OCI-LY1 (cell line): ENCODE measurements at regions not wholly inside any gene's neighbourhood (a gene's known extent, or its start where the extent isn't known, plus 50 kb on each side); places are given as distances from the start of the nearest gene placed in this dataset.

Experiments used
- H2AFZ ChIP-seq: fragments of 200-600 bp; sonication (generic), shearing (Covaris generic); 2 replicates; pipeline ENCODE4 v1.6.0; 2014; ENCODE audit warnings: antibody characterized with exemption, mild to moderate bottlenecking, low read length
- H3F3A ChIP-seq: fragments of 200-600 bp; sonication (generic), shearing (Covaris generic); 2 replicates; pipeline ENCODE4 v1.6.0; 2014; ENCODE audit warnings: mild to moderate bottlenecking, antibody characterized with exemption, low read length, moderate library complexity; ENCODE audit not compliant: insufficient read depth
- H3K27ac ChIP-seq: fragments of 200-600 bp; sonication (generic); 2 replicates; pipeline ENCODE4 v1.5.1; 2014; ENCODE audit warnings: low read length, mixed run types, mild to moderate bottlenecking, low read depth; ENCODE audit not compliant: poor library complexity, severe bottlenecking
- H3K27me3 ChIP-seq: fragments of 200-600 bp; sonication (generic); 2 replicates; pipeline ENCODE4 v1.6.0; 2014; ENCODE audit warnings: antibody characterized with exemption, mild to moderate bottlenecking, low read length, moderate library complexity; ENCODE audit not compliant: insufficient read depth
- H3K36me3 ChIP-seq: fragments of 200-600 bp; sonication (generic); 2 replicates; pipeline ENCODE4 v1.6.1; 2014; ENCODE audit warnings: mild to moderate bottlenecking, antibody characterized with exemption, low read length, moderate library complexity, mixed read lengths; ENCODE audit not compliant: insufficient read depth
- H3K4me1 ChIP-seq: fragments of 200-600 bp; sonication (generic); 2 replicates; pipeline ENCODE4 v1.5.1; 2014; ENCODE audit warnings: mild to moderate bottlenecking, low read length, moderate library complexity; ENCODE audit not compliant: insufficient read depth, severe bottlenecking
- H3K4me2 ChIP-seq: fragments of 200-600 bp; sonication (generic), shearing (Covaris generic); 2 replicates; pipeline ENCODE4 v1.6.1; 2014; ENCODE audit warnings: low read length
- H3K4me3 ChIP-seq: fragments of 200-600 bp; sonication (generic); 2 replicates; pipeline ENCODE4 v1.5.1; 2014; ENCODE audit warnings: low read length, low read depth, mild to moderate bottlenecking, mixed read lengths; ENCODE audit not compliant: poor library complexity, severe bottlenecking
- H3K79me2 ChIP-seq: fragments of 200-600 bp; shearing (Covaris generic); 2 replicates; pipeline ENCODE4 v1.6.1; 2016; ENCODE audit warnings: mixed run types, low read length, mixed read lengths; ENCODE audit not compliant: insufficient read depth
- H3K9ac ChIP-seq: fragments of 200-600 bp; sonication (generic), shearing (Covaris generic); 2 replicates; pipeline ENCODE4 v1.6.1; 2014; ENCODE audit warnings: mild to moderate bottlenecking, low read length, mixed read lengths
- H3K9me2 ChIP-seq: fragments of 200-600 bp; sonication (generic), shearing (Covaris generic); 2 replicates; pipeline ENCODE4 v1.6.1; 2014; ENCODE audit warnings: low read depth, mild to moderate bottlenecking, low read length, mixed read lengths
- H3K9me3 ChIP-seq: fragments of 200-600 bp; shearing (Covaris generic); 2 replicates; pipeline ENCODE4 v1.6.1; 2014; ENCODE audit warnings: low read length, mixed read lengths
- H4K20me1 ChIP-seq: fragments of 200-600 bp; sonication (generic), shearing (Covaris generic); 2 replicates; pipeline ENCODE4 v1.6.0; 2016; ENCODE audit warnings: mild to moderate bottlenecking, low read length; ENCODE audit not compliant: insufficient read depth
- EZH2 ChIP-seq: fragments of 200-600 bp; sonication (generic), shearing (Covaris generic); IDR thresholded peaks from 2 replicates; pipeline ENCODE4 v1.8.0; 2017; ENCODE audit warnings: borderline replicate concordance, mixed run types, mild to moderate bottlenecking, antibody characterized with exemption, low read length, moderate library complexity, mixed read lengths
- TF ChIP-seq, protein P1 (sequence below): fragments of 200-600 bp; sonication (generic), shearing (Covaris generic); IDR thresholded peaks from 2 replicates; pipeline ENCODE4 v1.5.1; 2017; ENCODE audit warnings: mild to moderate bottlenecking, antibody characterized with exemption, low read length, moderate library complexity, mixed read lengths

DNA sequence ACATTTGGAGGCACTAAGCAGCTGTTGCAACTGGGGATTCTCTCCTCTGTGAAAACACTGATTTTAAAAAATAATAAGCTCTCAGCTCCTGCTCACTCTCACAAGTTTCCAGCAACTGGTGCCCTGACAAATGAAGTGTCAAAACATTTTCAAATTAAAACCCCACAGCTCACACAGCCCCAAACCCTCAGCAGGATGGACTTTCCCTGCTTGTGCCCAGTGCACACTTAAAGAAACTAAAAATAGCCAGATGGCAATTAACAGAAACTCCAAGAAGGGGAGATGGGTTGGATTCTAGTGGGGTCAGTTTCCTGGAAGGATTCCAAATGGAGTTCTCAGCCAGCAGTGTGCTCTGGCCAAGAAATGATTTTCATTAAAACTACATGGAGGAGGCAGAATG lies 163.0 kb upstream of the PUM3 start:
- H3K79me2 ChIP-seq, result no peaks in the 10 kb centered on the region
- no peaks in the 10 kb centered on the region for H3K9me2 ChIP-seq

DNA sequence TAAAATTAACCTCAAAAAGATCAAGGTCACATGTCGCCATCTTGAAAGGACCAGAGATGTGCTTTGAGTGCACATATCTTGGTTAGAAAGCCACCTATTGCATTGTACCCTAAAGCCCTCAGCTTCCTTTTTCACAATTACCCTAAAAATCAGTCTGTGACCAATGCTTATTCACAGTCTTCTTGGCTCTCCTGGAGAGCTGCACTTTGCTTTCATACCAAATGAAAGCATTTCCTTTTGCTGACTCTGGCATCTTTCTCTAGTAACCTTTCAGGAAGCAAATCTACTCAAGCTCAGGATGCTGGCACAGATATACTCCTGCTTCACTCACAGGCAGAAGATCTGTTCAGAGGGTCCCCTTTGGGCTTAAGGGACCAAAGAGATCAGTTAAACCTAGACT lies 160.7 kb upstream of the PUM3 start:
- Histone ChIP-seq H3K9me3 (no peaks in the 10 kb centered on the region), H3K9ac (no peak overlapping the region), H3K4me1 (no peaks in the 10 kb centered on the region), H3K79me2 (no peaks in the 10 kb centered on the region), H3F3A (no peaks in the 10 kb centered on the region), H3K27me3 (no peaks in the 10 kb centered on the region), H3K9me2 (no peaks in the 10 kb centered on the region), H4K20me1 (no peaks in the 10 kb centered on the region), H2AFZ (no peak overlapping the region), H3K4me3 (no peak overlapping the region), H3K27ac (no peak overlapping the region), H3K36me3 (no peaks in the 10 kb centered on the region), H3K4me2 (no peak overlapping the region)
- TF ChIP-seq, protein P1, sequence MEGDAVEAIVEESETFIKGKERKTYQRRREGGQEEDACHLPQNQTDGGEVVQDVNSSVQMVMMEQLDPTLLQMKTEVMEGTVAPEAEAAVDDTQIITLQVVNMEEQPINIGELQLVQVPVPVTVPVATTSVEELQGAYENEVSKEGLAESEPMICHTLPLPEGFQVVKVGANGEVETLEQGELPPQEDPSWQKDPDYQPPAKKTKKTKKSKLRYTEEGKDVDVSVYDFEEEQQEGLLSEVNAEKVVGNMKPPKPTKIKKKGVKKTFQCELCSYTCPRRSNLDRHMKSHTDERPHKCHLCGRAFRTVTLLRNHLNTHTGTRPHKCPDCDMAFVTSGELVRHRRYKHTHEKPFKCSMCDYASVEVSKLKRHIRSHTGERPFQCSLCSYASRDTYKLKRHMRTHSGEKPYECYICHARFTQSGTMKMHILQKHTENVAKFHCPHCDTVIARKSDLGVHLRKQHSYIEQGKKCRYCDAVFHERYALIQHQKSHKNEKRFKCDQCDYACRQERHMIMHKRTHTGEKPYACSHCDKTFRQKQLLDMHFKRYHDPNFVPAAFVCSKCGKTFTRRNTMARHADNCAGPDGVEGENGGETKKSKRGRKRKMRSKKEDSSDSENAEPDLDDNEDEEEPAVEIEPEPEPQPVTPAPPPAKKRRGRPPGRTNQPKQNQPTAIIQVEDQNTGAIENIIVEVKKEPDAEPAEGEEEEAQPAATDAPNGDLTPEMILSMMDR, result no peak
- TF ChIP-seq EZH2, result no peak

More for the DNA sequence above, 163.0 kb upstream of the PUM3 start:
- H3K36me3 ChIP-seq, result no peaks in the 10 kb centered on the region
- H3F3A ChIP-seq, result no peaks in the 10 kb centered on the region
- no peak overlapping the region for H2AFZ ChIP-seq
- no peaks in the 10 kb centered on the region for H3K4me1 ChIP-seq
- no peaks in the 10 kb centered on the region for H3K27me3 ChIP-seq
- H3K4me2 ChIP-seq, result no peak overlapping the region
- H3K4me3 ChIP-seq, result no peak overlapping the region
- no peaks in the 10 kb centered on the region for H3K9me3 ChIP-seq
- no peak overlapping the region for H3K27ac ChIP-seq
- H3K9ac ChIP-seq, result no peak overlapping the region
- H4K20me1 ChIP-seq, result no peaks in the 10 kb centered on the region
- TF ChIP-seq EZH2, result no peak
- TF ChIP-seq, protein P1, result no peak

DNA sequence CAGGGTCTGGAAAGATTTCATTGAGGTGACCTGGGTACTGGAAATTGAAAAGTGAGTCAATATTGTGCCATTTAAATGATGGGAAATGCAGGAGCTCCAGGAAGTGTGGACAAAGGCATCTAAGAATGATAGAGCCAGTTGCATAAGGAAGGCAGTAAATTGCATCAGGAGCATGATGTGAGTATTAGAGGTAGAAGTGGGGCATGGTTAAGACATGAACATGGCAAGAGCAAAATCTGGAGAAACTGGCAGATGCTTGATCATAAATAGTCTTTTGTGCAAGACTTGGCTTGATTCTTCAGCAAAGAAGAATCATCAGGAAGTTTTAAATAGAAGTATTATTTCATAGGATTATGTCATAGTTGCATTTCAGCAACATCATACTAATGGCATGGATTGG lies 157.4 kb upstream of the PUM3 start:
- no peaks in the 10 kb centered on the region for H3F3A ChIP-seq
- H3K4me3 ChIP-seq, result no peak overlapping the region
- TF ChIP-seq, protein P1, result no peak
- no peak for TF ChIP-seq EZH2
- H3K9me3 ChIP-seq, result no peaks in the 10 kb centered on the region
- no peak overlapping the region for H3K9ac ChIP-seq
- no peaks in the 10 kb centered on the region for H3K4me1 ChIP-seq
- H3K27ac ChIP-seq, result no peak overlapping the region
- no peaks in the 10 kb centered on the region for H3K27me3 ChIP-seq
- H3K9me2 ChIP-seq, result no peaks in the 10 kb centered on the region
- H3K36me3 ChIP-seq, result no peaks in the 10 kb centered on the region
- H4K20me1 ChIP-seq, result no peaks in the 10 kb centered on the region
- H3K4me2 ChIP-seq, result no peak overlapping the region
- H3K79me2 ChIP-seq, result no peaks in the 10 kb centered on the region
- H2AFZ ChIP-seq, result no peak overlapping the region
